Natural killer cell (primary cell): ENCODE measurements at regions not wholly inside any gene's neighbourhood (a gene's known extent, or its start where the extent isn't known, plus 50 kb on each side); places are given as distances from the start of the nearest gene placed in this dataset.
"Not testable (repeated sequence)": the region's sequence is repeated elsewhere in the genome, so short reads cannot be mapped to it uniquely, and the experiment has no call there.

Source experiments
- ATAC-seq, 3 donors: fragments of 150-1000 bp in 2 of 3; fragments of 200-7000 bp in 1 of 3; cut with Tn5 transposase; 1 replicate in 1 of 3; 2 replicates in 2 of 3; pipeline ENCODE4 v1.10.0; 2021; ENCODE audit warnings: mild to moderate bottlenecking in 2 of 3, moderate library complexity in 2 of 3
- DNase-seq, 2 donors: peaks; one replicate each; pipeline versions ENCODE4 v3.0.0 to v3.0.0-alpha.2; 2013 to 2021; ENCODE audit warnings: mixed read lengths in 1 of 2
- H3K27ac ChIP-seq: one replicate; pipeline ENCODE4 v1.5.1; 2013; ENCODE audit warnings: mild to moderate bottlenecking, low read length
- H3K27me3 ChIP-seq: one replicate; pipeline ENCODE4 v1.6.1; 2013; ENCODE audit warnings: low read length; ENCODE audit not compliant: control insufficient read depth, insufficient read depth
- H3K36me3 ChIP-seq: one replicate; pipeline ENCODE4 v1.6.1; 2013; ENCODE audit warnings: low read length; ENCODE audit not compliant: control insufficient read depth, insufficient read depth
- H3K4me1 ChIP-seq: one replicate; pipeline ENCODE4 v1.6.1; 2013; ENCODE audit warnings: low read length; ENCODE audit not compliant: control insufficient read depth, insufficient read depth
- H3K4me3 ChIP-seq: one replicate; pipeline ENCODE4 v1.5.1; 2013; ENCODE audit warnings: low read length
- H3K9me3 ChIP-seq: one replicate; pipeline ENCODE4 v1.6.1; 2013; ENCODE audit warnings: low read length; ENCODE audit not compliant: control insufficient read depth, insufficient read depth
- H3K27ac Mint-ChIP-seq, 2 donors: one replicate each; pipeline ENCODE4 v1.8.0; 2022; ENCODE audit warnings: mild to moderate bottlenecking in 2 of 2, mixed read lengths in 2 of 2, moderate library complexity in 1 of 2
- H3K27me3 Mint-ChIP-seq, 2 donors: one replicate each; pipeline ENCODE4 v1.8.0; 2022; ENCODE audit warnings: low read depth in 2 of 2, mixed read lengths in 2 of 2
- H3K36me3 Mint-ChIP-seq: one replicate; pipeline ENCODE4 v1.8.0; 2022; ENCODE audit warnings: mixed read lengths
- H3K4me1 Mint-ChIP-seq, 2 donors: one replicate each; pipeline ENCODE4 v1.8.0; 2022; ENCODE audit warnings: mixed read lengths in 2 of 2
- H3K4me3 Mint-ChIP-seq: one replicate; pipeline ENCODE4 v1.8.0; 2022; ENCODE audit warnings: mild to moderate bottlenecking, moderate library complexity, mixed read lengths
- H3K9me3 Mint-ChIP-seq, 2 donors: one replicate each; pipeline ENCODE4 v1.8.0; 2022; ENCODE audit warnings: mixed read lengths in 2 of 2
- WGBS: methylation state at CpG from one replicate; pipeline ENCODE4 v1.1.7; 2013; ENCODE audit warnings: missing lambda C conversion rate; ENCODE audit not compliant: insufficient coverage; 5-methylcytosine and 5-hydroxymethylcytosine counted together
- intact Hi-C: fragments of 100-400 bp; cut with micrococcal nuclease; formaldehyde crosslinking; loops from one replicate; pipeline ENCODE4 v1.14.2; 2022
- TF ChIP-seq, protein P1 (sequence below): fragments of 200-600 bp; IDR thresholded peaks from one replicate; pipeline ENCODE4 v1.8.0; 2022; ENCODE audit warnings: antibody characterized with exemption

DNA sequence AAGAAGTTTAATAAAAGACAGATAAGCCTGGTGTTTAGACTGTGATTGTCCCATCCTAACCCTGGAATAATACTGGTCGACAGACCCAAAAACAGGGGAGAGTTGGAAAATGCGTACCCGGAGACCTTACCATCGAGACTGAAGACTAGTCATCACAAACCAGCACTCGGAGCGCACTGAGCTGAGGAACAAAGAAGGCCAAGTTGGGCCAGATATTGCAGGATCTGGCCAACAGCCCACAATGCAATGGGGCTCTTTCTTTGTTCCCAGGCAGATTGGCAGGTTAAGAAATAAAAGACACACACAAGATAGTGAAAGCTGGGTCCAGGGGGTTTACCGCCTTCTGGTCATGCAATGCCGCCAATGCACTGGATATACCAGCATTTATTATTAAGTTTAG, 188.7 kb upstream of the RAI14 start:
- no peaks in the 10 kb centered on the region for H3K9me3 ChIP-seq
- H3K4me3 Mint-ChIP-seq, result no peak overlapping the region
- H3K36me3 Mint-ChIP-seq, result no peaks in the 10 kb centered on the region
- H3K27ac ChIP-seq, result no peak overlapping the region
- H3K4me1 Mint-ChIP-seq, result peaks cover 0 to 4% of the 10 kb centered on the region in 2 donors
- H3K36me3 ChIP-seq, result no peaks in the 10 kb centered on the region
- no peaks in the 10 kb centered on the region for H3K9me3 Mint-ChIP-seq
- TF ChIP-seq, protein P1, sequence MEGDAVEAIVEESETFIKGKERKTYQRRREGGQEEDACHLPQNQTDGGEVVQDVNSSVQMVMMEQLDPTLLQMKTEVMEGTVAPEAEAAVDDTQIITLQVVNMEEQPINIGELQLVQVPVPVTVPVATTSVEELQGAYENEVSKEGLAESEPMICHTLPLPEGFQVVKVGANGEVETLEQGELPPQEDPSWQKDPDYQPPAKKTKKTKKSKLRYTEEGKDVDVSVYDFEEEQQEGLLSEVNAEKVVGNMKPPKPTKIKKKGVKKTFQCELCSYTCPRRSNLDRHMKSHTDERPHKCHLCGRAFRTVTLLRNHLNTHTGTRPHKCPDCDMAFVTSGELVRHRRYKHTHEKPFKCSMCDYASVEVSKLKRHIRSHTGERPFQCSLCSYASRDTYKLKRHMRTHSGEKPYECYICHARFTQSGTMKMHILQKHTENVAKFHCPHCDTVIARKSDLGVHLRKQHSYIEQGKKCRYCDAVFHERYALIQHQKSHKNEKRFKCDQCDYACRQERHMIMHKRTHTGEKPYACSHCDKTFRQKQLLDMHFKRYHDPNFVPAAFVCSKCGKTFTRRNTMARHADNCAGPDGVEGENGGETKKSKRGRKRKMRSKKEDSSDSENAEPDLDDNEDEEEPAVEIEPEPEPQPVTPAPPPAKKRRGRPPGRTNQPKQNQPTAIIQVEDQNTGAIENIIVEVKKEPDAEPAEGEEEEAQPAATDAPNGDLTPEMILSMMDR, result no peak
- DNase-seq, result no peak
- H3K27ac Mint-ChIP-seq, result no peak overlapping the region
- H3K4me1 ChIP-seq, result no peaks in the 10 kb centered on the region
- no peak for ATAC-seq
- H3K27me3 Mint-ChIP-seq, result peaks cover 22 to 29% of the 10 kb centered on the region in 2 donors
- H3K27me3 ChIP-seq, result no peaks in the 10 kb centered on the region
- 88% methylated on average over 8 of the region's 8 CpGs for WGBS
- intact Hi-C loops, result no loop called here
- H3K4me3 ChIP-seq, result no peak overlapping the region

DNA sequence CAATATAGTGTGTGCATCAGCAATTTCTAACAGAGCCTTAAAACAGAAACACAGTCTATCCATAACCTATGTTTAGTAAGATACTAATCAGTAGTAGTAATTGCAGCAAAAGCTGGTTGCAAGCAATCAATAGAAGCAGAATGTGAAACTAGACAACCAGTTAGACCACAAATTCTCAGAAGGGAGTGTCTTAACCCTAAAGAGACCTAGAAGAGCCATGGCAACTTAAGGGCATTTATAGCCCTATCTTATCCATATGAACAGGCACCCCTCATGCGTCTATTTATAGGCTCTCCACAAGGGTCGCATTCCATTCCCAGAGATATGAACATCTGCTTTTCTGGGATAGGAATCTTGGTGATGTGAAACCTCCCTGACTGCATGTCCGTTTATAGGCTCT, 188.1 kb upstream of the RAI14 start:
- H3K27me3 ChIP-seq, H3K4me1 Mint-ChIP-seq, ATAC-seq, H3K4me3 ChIP-seq, DNase-seq, H3K27ac Mint-ChIP-seq, H3K9me3 ChIP-seq, H3K36me3 ChIP-seq, intact Hi-C loops, H3K4me3 Mint-ChIP-seq, H3K27ac ChIP-seq, H3K9me3 Mint-ChIP-seq, H3K36me3 Mint-ChIP-seq, H3K4me1 ChIP-seq: not testable (repeated sequence)
- WGBS, result 73% methylated on average over 3 of the region's 3 CpGs
- H3K27me3 Mint-ChIP-seq, result peaks cover 22 to 26% of the 10 kb centered on the region in 2 donors

GRCh38 chr5:34469971-34470370, 186.2 kb upstream of the RAI14 start:
- DNase-seq, result no peak
- 88% methylated on average over 3 of the region's 3 CpGs for whole genome bisulfite sequencing
- Histone ChIP-seq H3K36me3 (no peaks in the 10 kb centered on the region), H3K4me3 (no peak overlapping the region), H3K27me3 (no peaks in the 10 kb centered on the region), H3K9me3 (no peaks in the 10 kb centered on the region), H3K27ac (no peak overlapping the region), H3K4me1 (no peaks in the 10 kb centered on the region)
- H3K4me1 Mint-ChIP-seq, result peaks cover 0 to 9% of the 10 kb centered on the region in 2 donors
- ATAC-seq, result no peak
- H3K36me3 Mint-ChIP-seq, result no peaks in the 10 kb centered on the region
- TF ChIP-seq, protein P1, result no peak
- no peak overlapping the region for H3K27ac Mint-ChIP-seq
- no peak overlapping the region for H3K4me3 Mint-ChIP-seq
- no peaks in the 10 kb centered on the region for H3K9me3 Mint-ChIP-seq
- H3K27me3 Mint-ChIP-seq, result peaks cover 19 to 22% of the 10 kb centered on the region in 2 donors
- intact Hi-C loops, result loop anchor here (10.0 kb wide), 1 partner anchor 1455 kb away; no protein-coding TSS in a partner anchor

GRCh38 chr5:34474573-34475021, 181.5 kb upstream of the RAI14 start:
- H3K36me3 Mint-ChIP-seq, result no peaks in the 10 kb centered on the region
- H3K4me1 Mint-ChIP-seq, result peaks cover 16% of the 10 kb centered on the region in 2 donors
- TF ChIP-seq, protein P1, result peak; percentile 97
- H3K4me3 Mint-ChIP-seq, result no peak overlapping the region
- H3K9me3 ChIP-seq, result no peaks in the 10 kb centered on the region
- H3K27me3 Mint-ChIP-seq, result peaks cover 5 to 11% of the 10 kb centered on the region in 2 donors
- no peak overlapping the region for H3K27ac ChIP-seq
- WGBS, result 59% methylated on average over 3 of the region's 4 CpGs
- no peak overlapping the region for H3K4me3 ChIP-seq
- H3K9me3 Mint-ChIP-seq, result no peaks in the 10 kb centered on the region
- H3K27me3 ChIP-seq, result no peaks in the 10 kb centered on the region
- H3K36me3 ChIP-seq, result no peaks in the 10 kb centered on the region
- intact Hi-C loops, result loop anchor here (1.0 to 10.0 kb wide), 3 partner anchors 424 to 1450 kb away; no protein-coding TSS in a partner anchor
- H3K27ac Mint-ChIP-seq, result no peak overlapping the region
- DNase-seq, result peak in 1 of 2 donors; percentile 62
- ATAC-seq, result peak; percentile 72 to 83 (median 75)
- peaks cover 6% of the 10 kb centered on the region for H3K4me1 ChIP-seq
